Ishikawa (cell line): ENCODE measurements at regions not wholly inside any gene's neighbourhood (a gene's known extent, or its start where the extent isn't known, plus 50 kb on each side); places are given as distances from the start of the nearest gene placed in this dataset.

ENCODE experiments used
- CEBPB ChIP-seq: IDR thresholded peaks from 2 replicates; pipeline ENCODE4 v1.6.1; 2012
- CREB1 ChIP-seq: IDR thresholded peaks from 2 replicates; pipeline ENCODE4 v1.6.1; 2012; ENCODE audit warnings: low read depth
- EGR1 ChIP-seq: IDR thresholded peaks from 2 replicates; pipeline ENCODE4 v1.6.1; 2012
- EP300 ChIP-seq: IDR thresholded peaks from 2 replicates; pipeline ENCODE4 v1.6.1; 2012; ENCODE audit warnings: borderline replicate concordance
- MAX ChIP-seq: IDR thresholded peaks from 2 replicates; pipeline ENCODE4 v1.6.1; 2012
- NFIC ChIP-seq: IDR thresholded peaks from 2 replicates; pipeline ENCODE4 v1.6.1; 2012
- RAD21 ChIP-seq: IDR thresholded peaks from 2 replicates; pipeline ENCODE4 v1.6.1; 2012; ENCODE audit warnings: low read depth
- REST ChIP-seq: IDR thresholded peaks from 2 replicates; pipeline ENCODE4 v1.6.1; 2012; ENCODE audit warnings: low read depth, mild to moderate bottlenecking
- TAF1 ChIP-seq: IDR thresholded peaks from 2 replicates; pipeline ENCODE4 v1.6.1; 2012; ENCODE audit warnings: low read depth, mild to moderate bottlenecking
- TCF12 ChIP-seq: IDR thresholded peaks from 2 replicates; pipeline ENCODE4 v1.6.1; 2012; ENCODE audit warnings: low read depth
- TEAD4 ChIP-seq: IDR thresholded peaks from 2 replicates; pipeline ENCODE4 v1.6.1; 2012
- USF1 ChIP-seq: IDR thresholded peaks from 2 replicates; pipeline ENCODE4 v1.6.1; 2012
- YY1 ChIP-seq: IDR thresholded peaks from 2 replicates; pipeline ENCODE4 v1.6.1; 2012; ENCODE audit warnings: low read depth

GRCh38 chr13:80654638-80655249 lies 313.8 kb upstream of the SPRY2 start:
- TF ChIP-seq TAF1 (no peak), MAX (no peak), RAD21 (no peak), CEBPB (no peak), USF1 (no peak), EGR1 (no peak), TEAD4 (no peak), TCF12 (no peak), YY1 (no peak), REST (no peak), EP300 (no peak), CREB1 (no peak), NFIC (no peak)
